Fibroblast of lung (primary cell): ENCODE measurements at regions not wholly inside any gene's neighbourhood (a gene's known extent, or its start where the extent isn't known, plus 50 kb on each side); places are given as distances from the start of the nearest gene placed in this dataset.
A peak's percentile ranks its signal among the peaks of the same experiment; 100 is the strongest.

Experiments used
- DNase-seq, 2 donors: peaks; one replicate each; pipeline versions ENCODE4 v3.0.0 to v3.0.0-alpha.2; 2010; ENCODE audit warnings: low read depth in 2 of 2
- H2AFZ ChIP-seq: 2 replicates; pipeline ENCODE4 v1.5.1; 2012; ENCODE audit warnings: low read length, control low read depth, inconsistent platforms
- H3K27ac ChIP-seq: 2 replicates; pipeline ENCODE4 v1.5.1; 2011; ENCODE audit warnings: low read length, control low read depth; ENCODE audit not compliant: insufficient read depth
- H3K27me3 ChIP-seq: 2 replicates; pipeline ENCODE4 v1.5.1; 2011; ENCODE audit warnings: mild to moderate bottlenecking, low read length; ENCODE audit not compliant: control insufficient read depth, insufficient read depth
- H3K36me3 ChIP-seq: 2 replicates; pipeline ENCODE4 v1.5.1; 2011; ENCODE audit warnings: low read length; ENCODE audit not compliant: control insufficient read depth, insufficient read depth
- H3K4me1 ChIP-seq: 2 replicates; pipeline ENCODE4 v1.5.1; 2011; ENCODE audit warnings: low read length; ENCODE audit not compliant: control insufficient read depth, insufficient read depth; ENCODE audit errors: extremely low read depth
- H3K4me2 ChIP-seq: 2 replicates; pipeline ENCODE4 v1.5.1; 2011; ENCODE audit warnings: low read length, control low read depth; ENCODE audit not compliant: insufficient read depth; ENCODE audit errors: extremely low read depth
- H3K4me3 ChIP-seq, 4 experiments: fragments of 200-600 bp in 1 of 4; sonication (generic) in 1 of 4; replicated peaks in 1 of 4; 2 replicates each; pipeline ENCODE4 v1.5.1; 2011 to 2016; ENCODE audit warnings: low read length in 4 of 4, low read depth in 3 of 4, mild to moderate bottlenecking in 3 of 4, control low read depth in 2 of 4, inconsistent platforms in 1 of 4, mixed read lengths in 1 of 4; ENCODE audit not compliant: insufficient read depth in 1 of 4; ENCODE audit errors: control extremely low read depth in 1 of 4
- H3K79me2 ChIP-seq: 2 replicates; pipeline ENCODE4 v1.5.1; 2012; ENCODE audit warnings: mild to moderate bottlenecking, low read length, inconsistent platforms; ENCODE audit not compliant: control insufficient read depth, insufficient read depth
- H3K9ac ChIP-seq: 2 replicates; pipeline ENCODE4 v1.5.1; 2011; ENCODE audit warnings: mild to moderate bottlenecking, low read length, control low read depth; ENCODE audit not compliant: insufficient read depth
- H3K9me3 ChIP-seq: 2 replicates; pipeline ENCODE4 v1.5.1; 2012; ENCODE audit warnings: low read depth, low read length; ENCODE audit not compliant: control insufficient read depth, insufficient read depth
- H4K20me1 ChIP-seq: 2 replicates; pipeline ENCODE4 v1.5.1; 2011; ENCODE audit warnings: low read length; ENCODE audit not compliant: control insufficient read depth, insufficient read depth; ENCODE audit errors: extremely low read depth
- CTCF ChIP-seq, 2 donors: IDR thresholded peaks in 1 of 2; conservative IDR thresholded peaks in 1 of 2; 1 replicate in 1 of 2; 2 replicates in 1 of 2; pipeline ENCODE4 v1.5.1; 2011 to 2012; ENCODE audit warnings: low read length in 2 of 2, control low read depth in 1 of 2, inconsistent platforms in 1 of 2, low read depth in 1 of 2, mild to moderate bottlenecking in 1 of 2
- EZH2 ChIP-seq: IDR thresholded peaks from 2 replicates; pipeline ENCODE4 v1.5.1; 2012; ENCODE audit warnings: low read length, control low read depth, mild to moderate bottlenecking; ENCODE audit errors: missing control alignments

- no peak overlapping the region for H3K4me2 ChIP-seq
- H4K20me1 ChIP-seq: no peaks in the 10 kb centered on the region
- no peak for DNase-seq
- no peak overlapping the region for H2AFZ ChIP-seq
- TF ChIP-seq CTCF (conservative IDR thresholded peaks at IDR 0.05 in 1 of 2, IDR thresholded peaks at IDR 0.05 in 1 of 2; ENCODE audit: low read depth in 1 of 2, low read length in 2 of 2) (no peak), EZH2 (no peak)
- H3K79me2 ChIP-seq: no peaks in the 10 kb centered on the region
- H3K4me1 ChIP-seq: no peaks in the 10 kb centered on the region
- no peak overlapping the region for H3K4me3 ChIP-seq
- no peak overlapping the region for H3K27ac ChIP-seq
- no peak overlapping the region for H3K9ac ChIP-seq
- no peaks in the 10 kb centered on the region for H3K9me3 ChIP-seq
- no peaks in the 10 kb centered on the region for H3K27me3 ChIP-seq
- no peaks in the 10 kb centered on the region for H3K36me3 ChIP-seq
These were observed 89.0 kb upstream of the SLC4A7 start for GRCh38 chr3:27573138-27573537.

GRCh38 chr3:27571345-27571744 lies 87.2 kb upstream of the SLC4A7 start:
- no peak overlapping the region for H3K4me3 ChIP-seq
- H4K20me1 ChIP-seq: no peaks in the 10 kb centered on the region
- H3K27me3 ChIP-seq: no peaks in the 10 kb centered on the region
- no peak overlapping the region for H3K4me2 ChIP-seq
- H3K9me3 ChIP-seq: no peaks in the 10 kb centered on the region
- TF ChIP-seq CTCF (conservative IDR thresholded peaks at IDR 0.05 in 1 of 2, IDR thresholded peaks at IDR 0.05 in 1 of 2; ENCODE audit: low read depth in 1 of 2, low read length in 2 of 2) (no peak), EZH2 (no peak)
- no peak overlapping the region for H2AFZ ChIP-seq
- no peak overlapping the region for H3K27ac ChIP-seq
- no peaks in the 10 kb centered on the region for H3K79me2 ChIP-seq
- no peaks in the 10 kb centered on the region for H3K36me3 ChIP-seq
- no peaks in the 10 kb centered on the region for H3K4me1 ChIP-seq
- no peak for DNase-seq
- no peak overlapping the region for H3K9ac ChIP-seq

GRCh38 chr3:27570421-27571106 lies 86.4 kb upstream of the SLC4A7 start:
- H2AFZ ChIP-seq: peak overlapping the region; percentile 20
- no peak for DNase-seq

More at GRCh38 chr3:27570421-27571106, 86.4 kb upstream of the SLC4A7 start:
- no peak overlapping the region for H3K4me2 ChIP-seq
- H3K27ac ChIP-seq: no peak overlapping the region
- no peak overlapping the region for H3K4me3 ChIP-seq
- no peaks in the 10 kb centered on the region for H3K36me3 ChIP-seq
- H4K20me1 ChIP-seq: no peaks in the 10 kb centered on the region
- H3K9ac ChIP-seq: no peak overlapping the region
- no peak for TF ChIP-seq EZH2
- no peak for TF ChIP-seq CTCF (conservative IDR thresholded peaks at IDR 0.05 in 1 of 2, IDR thresholded peaks at IDR 0.05 in 1 of 2; ENCODE audit: low read depth in 1 of 2, low read length in 2 of 2)
- H3K4me1 ChIP-seq: no peaks in the 10 kb centered on the region
- H3K27me3 ChIP-seq: no peaks in the 10 kb centered on the region
- H3K79me2 ChIP-seq: no peaks in the 10 kb centered on the region
- H3K9me3 ChIP-seq: no peaks in the 10 kb centered on the region
